UCSD-AML1 (cell line): ENCODE measurements at regions not wholly inside any gene's neighbourhood (a gene's known extent, or its start where the extent isn't known, plus 50 kb on each side); places are given as distances from the start of the nearest gene placed in this dataset.
"Not testable (repeated sequence)": the region's sequence is repeated elsewhere in the genome, so short reads cannot be mapped to it uniquely, and the experiment has no call there.

Experiments
- DNase-seq: peaks from one replicate; lab custom pipeline; 2025; ENCODE audit not compliant: unreplicated experiment; lab: John Stamatoyannopoulos, UW

- no peak for DNase-seq
Observed at GRCh38 chr7:69225259-69225943, 372.9 kb upstream of the AUTS2 start.

DNA sequence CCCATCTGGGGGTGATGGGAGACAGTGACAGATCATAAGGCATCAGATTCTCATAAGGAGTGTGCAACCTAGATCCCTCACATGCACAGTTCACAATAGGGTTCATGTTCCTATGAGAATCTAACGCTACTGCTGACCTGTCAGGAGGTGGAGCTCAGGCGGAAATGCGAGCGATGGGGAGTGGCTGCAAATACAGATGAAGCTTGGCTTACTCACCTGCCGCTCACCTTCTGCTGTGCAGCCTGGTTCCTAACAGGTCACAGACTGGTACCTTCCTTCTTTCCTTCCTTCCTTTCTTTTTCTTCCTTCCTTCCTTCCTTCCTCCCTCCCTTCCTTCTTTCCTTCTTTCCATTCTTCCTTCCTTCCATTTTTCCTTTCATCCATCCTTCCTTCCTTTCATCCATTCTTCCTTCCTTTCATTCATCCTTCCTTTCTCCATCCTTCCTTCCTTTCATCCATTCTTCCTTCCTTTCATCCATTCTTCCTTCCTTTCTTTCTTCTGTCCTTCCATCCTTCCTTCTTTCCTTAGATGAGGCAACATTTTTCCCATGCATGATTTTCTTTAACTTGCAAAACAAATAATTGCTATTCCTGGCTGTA is 370.0 kb upstream of the AUTS2 start:
- DNase-seq = no peak

DNA sequence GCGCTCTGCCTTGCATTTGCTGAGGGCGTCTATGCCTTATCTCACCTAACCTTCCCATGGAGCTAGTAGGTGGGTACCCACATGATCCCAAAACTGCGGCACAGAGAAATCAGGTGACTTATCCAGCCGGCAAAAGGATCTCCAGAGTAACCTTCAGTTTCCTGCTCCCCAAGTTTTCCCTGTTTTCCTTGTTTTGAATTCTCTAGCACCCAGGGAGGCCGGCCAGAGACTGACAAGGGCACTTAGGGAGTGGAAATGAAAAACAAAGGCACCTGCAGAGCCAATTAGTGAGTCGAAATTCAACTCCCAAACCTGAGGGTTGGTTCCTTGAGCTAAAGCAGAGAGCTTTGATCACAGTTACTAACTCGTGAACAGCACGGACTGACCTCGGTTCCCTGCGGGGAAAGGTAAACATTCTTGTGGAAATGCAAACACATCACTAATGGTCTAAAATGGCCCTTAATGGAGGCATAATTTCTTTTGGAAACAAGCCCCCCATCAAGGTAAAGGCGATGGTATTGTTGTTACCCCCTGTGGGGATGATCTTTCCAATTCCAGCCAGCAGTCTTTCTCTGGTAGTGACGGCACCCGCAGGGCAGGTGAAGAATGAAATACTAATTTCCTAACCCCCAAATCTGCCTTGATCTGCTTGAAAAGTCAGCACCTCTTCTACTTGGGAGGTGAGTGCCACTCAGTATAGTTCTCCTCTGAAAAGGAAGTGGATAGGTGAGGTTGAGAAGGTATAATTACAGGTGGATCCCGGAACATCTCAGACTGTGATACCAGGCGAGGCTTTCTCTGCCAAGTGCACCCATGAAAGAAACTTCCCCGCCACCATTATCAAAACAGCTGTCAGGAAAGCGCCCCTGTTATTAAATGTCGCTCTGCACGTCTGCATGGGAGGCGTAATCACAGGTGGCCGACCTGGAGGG is 365.6 kb upstream of the AUTS2 start:
- no peak for DNase-seq

DNA sequence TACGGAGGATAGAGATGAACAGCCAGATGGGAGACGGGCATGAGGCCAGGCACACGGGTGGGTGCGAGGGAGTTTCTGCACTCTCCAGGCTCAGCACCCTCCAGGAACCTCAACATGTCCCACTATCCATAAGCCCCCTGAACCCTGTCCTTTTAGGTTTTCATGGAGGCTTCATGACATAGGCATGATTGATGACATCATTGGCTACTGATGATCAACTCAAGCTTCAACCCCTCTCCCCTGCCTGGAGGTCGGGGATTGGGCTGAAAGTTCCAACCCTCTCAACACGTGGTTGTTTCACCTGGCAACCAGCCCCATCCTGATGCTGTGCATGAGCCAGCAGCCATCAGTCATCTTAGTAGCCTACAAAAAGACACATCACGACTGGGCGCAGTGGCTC is 360.7 kb upstream of the AUTS2 start:
- no peak for DNase-seq

DNA sequence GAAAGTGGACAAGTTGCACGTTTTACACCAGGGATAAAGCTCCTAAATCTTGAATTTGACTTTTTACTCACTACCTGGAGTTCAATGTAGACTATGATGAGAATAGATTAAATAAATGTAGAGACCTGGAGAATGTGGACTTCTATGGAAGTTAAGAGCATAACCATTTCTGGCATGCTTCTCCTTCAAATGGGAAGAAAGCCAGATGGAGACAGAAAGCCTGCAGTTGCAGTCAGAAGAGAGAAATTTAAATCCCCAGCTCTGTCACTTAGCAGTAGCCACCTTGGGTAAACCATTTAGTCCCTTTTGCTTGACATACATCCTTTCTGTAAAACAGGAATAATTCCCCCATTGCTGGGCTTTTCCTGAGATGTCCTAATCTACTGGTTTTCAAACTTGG is 355.3 kb upstream of the AUTS2 start:
- DNase-seq = no peak

GRCh38 chr7:69244701-69245100 is 353.6 kb upstream of the AUTS2 start:
- DNase-seq = no peak

GRCh38 chr7:69245646-69246045 is 352.6 kb upstream of the AUTS2 start:
- DNase-seq = no peak

DNA sequence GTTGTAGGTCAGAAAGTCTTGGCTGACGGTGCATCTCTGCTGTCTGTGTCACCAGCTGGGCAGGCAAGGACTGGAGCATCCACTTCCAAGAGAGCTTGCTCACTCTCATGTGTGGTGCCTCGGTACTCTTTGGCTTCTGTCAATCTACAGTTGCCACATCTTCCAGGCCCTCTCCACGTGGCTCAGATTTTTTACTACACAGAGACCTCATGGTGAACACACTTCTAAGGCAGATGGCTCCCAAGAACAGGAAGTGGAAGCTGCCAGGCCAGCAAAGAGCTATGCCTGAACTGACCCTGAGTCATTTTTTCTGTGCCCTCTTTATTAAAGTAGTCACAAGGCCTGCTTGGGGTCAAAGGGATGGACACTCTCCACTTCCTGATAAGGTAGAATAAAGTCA is 351.5 kb upstream of the AUTS2 start:
- no peak for DNase-seq

GRCh38 chr7:69248382-69248828 is 349.9 kb upstream of the AUTS2 start:
- not testable (repeated sequence) for DNase-seq

DNA sequence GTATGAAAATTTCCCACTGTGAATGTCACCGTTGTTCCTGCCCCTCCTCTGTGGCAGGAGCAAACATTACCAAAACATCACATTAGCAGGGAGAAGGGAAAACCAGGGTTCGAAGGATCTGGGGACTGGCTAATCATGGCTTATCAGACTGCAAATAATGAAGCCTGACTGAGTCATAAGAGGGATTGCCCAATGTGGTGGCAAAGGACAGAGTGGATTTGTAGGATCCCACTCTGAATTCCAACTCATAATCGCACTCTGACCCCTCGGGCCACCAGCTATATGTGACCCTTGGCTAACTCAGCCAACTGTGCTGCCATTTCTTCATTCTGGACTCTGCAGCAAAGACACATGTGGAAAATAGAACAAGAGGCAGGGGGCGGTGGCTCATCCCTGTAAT is 347.3 kb upstream of the AUTS2 start:
- DNase-seq = no peak

DNA sequence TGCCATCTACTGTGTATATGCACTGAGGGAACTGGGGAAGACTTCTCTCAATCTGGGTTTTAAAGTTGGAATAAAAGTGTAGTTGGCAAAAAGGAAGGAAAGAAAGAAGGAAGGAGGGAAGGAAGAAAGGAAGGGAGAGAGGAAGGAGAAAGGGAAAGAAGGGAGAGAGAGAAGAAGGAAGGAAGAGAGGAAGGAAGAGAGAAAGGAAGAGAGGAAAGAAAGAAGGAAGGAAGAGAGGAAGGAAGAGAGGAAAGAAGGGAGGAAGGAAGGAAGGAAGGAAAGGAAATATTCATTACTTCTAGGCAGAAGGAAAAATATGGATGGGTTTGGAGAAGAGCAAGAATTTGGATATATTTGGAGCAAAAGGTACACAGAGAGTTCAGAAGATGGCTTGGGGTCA is 343.6 kb upstream of the AUTS2 start:
- DNase-seq = no peak

DNA sequence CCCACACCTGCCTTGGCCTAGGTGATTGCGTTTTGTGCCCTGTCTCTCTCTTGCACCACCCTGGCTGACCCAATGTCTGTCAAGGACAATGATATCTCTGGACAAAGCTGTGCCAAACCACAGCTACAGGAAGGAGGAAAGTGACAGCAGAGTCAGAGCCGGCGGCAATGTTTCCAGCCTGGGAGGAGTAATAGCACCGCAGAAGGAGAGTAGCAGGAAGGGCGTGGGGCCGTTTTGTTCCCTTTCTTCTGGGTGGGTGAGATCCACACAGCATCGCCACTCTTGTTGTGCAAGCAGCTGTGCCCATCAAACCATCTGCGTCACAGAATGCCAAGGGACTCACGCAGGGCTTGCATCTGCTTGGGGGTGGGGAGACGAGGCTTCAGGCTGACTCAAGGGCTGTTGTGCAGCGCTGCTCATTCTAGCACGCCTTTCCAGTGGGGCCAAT is 341.6 kb upstream of the AUTS2 start:
- DNase-seq = no peak

DNA sequence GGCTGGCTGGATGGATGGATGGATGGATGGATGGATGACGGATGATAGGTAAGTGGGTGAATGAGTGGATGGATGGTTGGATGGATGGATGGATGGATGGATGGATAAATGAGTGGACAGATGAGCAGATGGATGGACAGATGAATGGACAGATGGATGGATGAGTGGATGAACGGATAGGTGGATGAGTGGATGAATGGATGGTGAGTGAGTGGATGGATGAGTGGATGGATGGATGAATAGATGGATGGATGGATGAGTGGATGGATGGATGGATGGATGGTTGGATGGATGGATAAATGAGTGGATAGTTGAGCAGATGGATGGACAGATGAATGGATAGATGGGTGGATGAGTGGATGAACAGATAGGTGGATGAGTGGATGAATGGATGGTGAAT is 340.7 kb upstream of the AUTS2 start:
- DNase-seq = no peak

DNA sequence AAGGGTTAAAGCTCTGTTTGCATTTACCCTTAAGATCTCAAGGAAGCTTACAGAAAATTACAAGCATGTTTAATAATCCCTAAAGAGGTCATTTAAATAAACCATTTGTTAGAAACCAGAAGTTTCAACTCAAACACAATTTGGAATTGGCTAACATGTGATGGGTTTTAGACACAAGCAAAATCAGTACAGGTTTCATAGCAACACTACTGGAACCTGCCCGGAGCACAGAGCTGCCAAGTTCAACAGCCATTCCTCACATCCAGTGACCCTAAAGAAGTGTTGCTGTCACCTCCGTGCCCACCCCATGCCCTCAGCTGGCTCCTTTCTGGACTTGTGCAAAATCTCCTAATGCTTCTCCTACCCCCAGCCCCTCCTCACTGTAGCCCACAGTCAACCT is 338.8 kb upstream of the AUTS2 start:
- no peak for DNase-seq

DNA sequence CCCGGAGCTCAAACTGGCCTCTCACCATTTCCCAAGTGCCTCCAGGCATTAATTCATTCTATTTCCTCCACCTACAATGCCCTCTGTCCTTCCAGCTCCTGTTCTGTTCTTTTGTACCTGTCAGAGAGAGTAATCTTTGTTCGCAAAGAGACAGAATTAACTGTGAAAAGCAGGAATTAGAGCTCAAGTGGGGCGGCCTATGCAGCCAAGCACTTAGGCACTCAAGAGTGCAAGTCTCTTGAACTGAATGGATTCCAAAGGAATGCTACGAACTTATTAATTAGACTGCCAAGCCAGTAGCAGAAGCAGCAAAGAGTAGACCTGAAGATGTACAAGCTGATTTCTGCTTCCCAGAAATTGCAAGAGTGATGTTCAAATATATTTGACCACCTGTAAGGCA is 338.3 kb upstream of the AUTS2 start:
- no peak for DNase-seq

DNA sequence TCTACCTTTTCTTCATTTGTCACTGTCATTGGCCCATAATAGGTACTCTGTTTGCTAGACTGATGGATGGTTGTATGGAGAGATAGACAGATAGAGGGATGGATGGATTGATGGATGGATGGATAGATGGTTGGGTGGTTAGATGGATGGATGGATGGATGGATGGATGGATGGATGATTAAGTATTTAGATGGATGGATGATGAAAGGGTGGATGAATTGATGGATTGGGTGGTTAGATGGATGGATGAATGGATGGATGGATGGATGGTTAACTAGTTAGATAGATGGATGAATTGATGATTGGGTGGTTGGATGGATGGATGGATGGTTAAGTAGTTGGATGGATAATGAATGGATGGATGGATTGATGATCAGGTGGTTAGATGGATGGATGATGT is 334.7 kb upstream of the AUTS2 start:
- DNase-seq = no peak

GRCh38 chr7:69269806-69270205 is 328.5 kb upstream of the AUTS2 start:
- no peak for DNase-seq

DNA sequence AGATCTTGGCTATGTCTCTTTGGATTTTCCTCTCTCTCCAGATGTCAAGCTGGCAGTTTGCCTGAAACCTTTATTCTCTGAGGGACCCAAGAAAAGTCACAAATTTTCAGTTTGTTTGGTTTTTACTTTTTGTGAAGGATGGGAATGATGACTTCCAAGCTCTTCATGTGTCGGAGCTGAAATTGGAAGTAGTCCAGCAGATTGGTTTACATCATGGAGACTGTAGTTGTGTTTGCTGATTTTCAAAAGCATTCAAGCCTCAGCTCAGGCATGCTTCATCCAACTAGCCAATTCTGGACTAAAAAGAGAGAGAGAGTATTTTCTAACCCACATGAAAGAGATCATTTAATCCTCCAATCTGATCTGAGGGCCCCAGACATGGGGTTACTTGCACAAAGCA is 326.2 kb upstream of the AUTS2 start:
- DNase-seq = no peak

DNA sequence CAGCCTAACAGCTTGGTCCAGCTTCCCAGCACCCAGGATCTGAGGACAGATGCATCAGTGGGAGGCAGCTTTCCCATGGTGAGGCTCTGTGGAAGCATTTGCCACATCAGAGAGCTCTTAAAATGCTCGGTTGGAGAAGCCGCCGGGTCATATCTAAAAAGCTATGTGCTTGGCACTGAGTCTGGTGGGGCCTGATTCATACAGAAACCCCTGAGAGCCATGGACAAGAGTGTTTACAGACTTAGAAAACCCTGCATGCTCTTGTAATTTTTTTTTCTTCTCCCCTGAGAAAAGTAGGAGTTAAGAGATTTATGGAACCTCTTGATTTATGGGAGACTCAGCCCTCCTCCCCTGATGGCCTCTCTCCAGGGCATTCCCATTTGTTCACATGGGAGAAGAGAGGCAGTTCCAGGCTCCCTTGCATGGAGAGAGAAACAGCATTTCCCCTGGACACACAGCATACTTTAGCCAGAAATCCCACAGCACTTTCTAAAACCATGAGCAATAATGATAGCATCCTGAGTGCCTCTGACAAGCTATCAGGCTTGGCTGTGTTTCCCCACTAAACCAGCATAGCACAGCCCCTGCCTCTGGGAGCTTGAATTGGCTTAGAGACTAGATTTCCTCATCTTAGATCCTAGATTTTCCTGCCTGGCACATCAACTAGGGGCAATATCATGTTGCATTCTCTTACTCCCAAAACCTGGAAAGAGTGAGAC is 322.1 kb upstream of the AUTS2 start:
- no peak for DNase-seq

DNA sequence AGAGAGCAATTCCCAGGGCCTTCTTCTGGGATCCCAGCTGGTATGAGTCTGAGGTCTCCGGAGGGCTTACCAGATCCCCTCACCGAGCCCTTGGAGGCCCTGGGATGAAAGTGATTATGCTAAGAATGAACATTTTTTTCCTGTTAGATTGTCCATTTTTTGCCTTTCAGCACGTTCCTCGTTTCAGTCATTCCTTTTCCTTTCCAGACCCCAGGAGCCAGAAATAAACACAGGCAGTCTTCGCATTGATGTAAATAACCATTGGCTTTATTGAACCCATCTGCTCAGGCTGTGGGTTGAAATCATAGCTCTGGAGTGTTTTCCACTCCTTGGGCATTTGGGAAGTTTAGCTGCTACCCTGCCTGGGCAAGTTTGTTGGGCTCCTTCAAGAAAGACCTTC is 320.9 kb upstream of the AUTS2 start:
- DNase-seq = no peak

GRCh38 chr7:69282946-69283345 is 315.3 kb upstream of the AUTS2 start:
- DNase-seq = no peak
